Activated T-cell treated with anti-CD3 and anti-CD28 coated beads for 24 hours (primary cell): ENCODE measurements at regions not wholly inside any gene's neighbourhood (a gene's known extent, or its start where the extent isn't known, plus 50 kb on each side); places are given as distances from the start of the nearest gene placed in this dataset.

ENCODE experiments used
- DNase-seq: peaks from one replicate; pipeline ENCODE4 v3.0.0-alpha.2; 2020; ENCODE audit warnings: low read depth

- DNase-seq, result no peak
These were observed 177.4 kb downstream of the BTG1 start for GRCh38 chr12:91968076-91968776.

GRCh38 chr12:91967590-91967989 is 178.1 kb downstream of the BTG1 start:
- no peak for DNase-seq

GRCh38 chr12:91965781-91966180 is 179.9 kb downstream of the BTG1 start:
- DNase-seq, result no peak

- no peak for DNase-seq
These were observed 181.1 kb downstream of the BTG1 start for GRCh38 chr12:91964501-91964900.

- no peak for DNase-seq
These were observed 186.4 kb downstream of the BTG1 start for GRCh38 chr12:91959220-91959619.

- DNase-seq, result no peak
These were observed 186.8 kb downstream of the BTG1 start for GRCh38 chr12:91958816-91959215.

- DNase-seq, result no peak
These were observed 190.9 kb downstream of the BTG1 start for GRCh38 chr12:91954747-91955146.

GRCh38 chr12:91954326-91954725 is 191.3 kb downstream of the BTG1 start:
- no peak for DNase-seq

GRCh38 chr12:91952916-91953315 is 192.7 kb downstream of the BTG1 start:
- DNase-seq, result no peak

- no peak for DNase-seq
These were observed 194.1 kb downstream of the BTG1 start for GRCh38 chr12:91951571-91951970.

GRCh38 chr12:91948504-91948903 is 197.1 kb downstream of the BTG1 start:
- no peak for DNase-seq

GRCh38 chr12:91947459-91947858 is 198.2 kb downstream of the BTG1 start:
- no peak for DNase-seq

- no peak for DNase-seq
These were observed 201.0 kb downstream of the BTG1 start for GRCh38 chr12:91944637-91945036.

GRCh38 chr12:91940826-91941570 is 204.6 kb downstream of the BTG1 start:
- DNase-seq, result no peak

- DNase-seq, result no peak
These were observed 205.3 kb downstream of the BTG1 start for GRCh38 chr12:91940322-91940721.

GRCh38 chr12:91937706-91938105 is 207.9 kb downstream of the BTG1 start:
- no peak for DNase-seq

GRCh38 chr12:91937009-91937408 is 208.6 kb downstream of the BTG1 start:
- DNase-seq, result no peak

GRCh38 chr12:91935296-91935695 is 210.3 kb downstream of the BTG1 start:
- no peak for DNase-seq

GRCh38 chr12:91931111-91931510 is 214.5 kb downstream of the BTG1 start:
- DNase-seq, result no peak

- DNase-seq, result no peak
These were observed 217.1 kb downstream of the BTG1 start for GRCh38 chr12:91928501-91928900.

GRCh38 chr12:91926848-91927247 is 218.8 kb downstream of the BTG1 start:
- DNase-seq, result no peak

- no peak for DNase-seq
These were observed 220.8 kb downstream of the BTG1 start for GRCh38 chr12:91924827-91925226.

- no peak for DNase-seq
These were observed 221.8 kb downstream of the BTG1 start for GRCh38 chr12:91923864-91924263.

- DNase-seq, result no peak
These were observed 223.0 kb downstream of the BTG1 start for GRCh38 chr12:91922674-91923073.
